IPS DF 4.7 (cell line): ENCODE measurements at regions not wholly inside any gene's neighbourhood (a gene's known extent, or its start where the extent isn't known, plus 50 kb on each side); places are given as distances from the start of the nearest gene placed in this dataset.
A peak's percentile ranks its signal among the peaks of the same experiment; 100 is the strongest.
"Not testable (repeated sequence)": the region's sequence is repeated elsewhere in the genome, so short reads cannot be mapped to it uniquely, and the experiment has no call there.

Experiments used
- DNase-seq: peaks from one replicate; pipeline ENCODE4 v3.0.0-alpha.2; 2013; ENCODE audit warnings: low spot score; ENCODE audit errors: extremely low read depth

DNA sequence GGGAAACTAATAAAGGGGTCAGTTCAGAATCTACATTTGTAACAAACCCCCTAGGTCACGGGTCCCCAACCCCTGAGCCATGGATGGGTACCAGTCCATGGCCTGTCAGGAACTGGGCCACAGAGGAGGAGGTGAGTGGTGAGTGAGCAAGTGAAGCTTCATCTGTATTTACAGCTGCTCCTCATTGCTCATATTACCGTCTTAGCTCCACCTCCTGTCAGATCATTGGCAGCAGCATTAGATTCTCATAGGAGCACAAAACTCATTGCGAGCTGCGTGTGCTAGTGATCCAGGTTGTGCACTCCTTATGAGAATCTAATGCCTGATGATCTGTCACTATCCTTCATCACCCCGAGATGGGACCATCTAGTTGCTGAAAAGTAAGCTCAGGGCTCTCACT is 88.4 kb upstream of the MPP7 start:
- DNase-seq = no peak

DNA sequence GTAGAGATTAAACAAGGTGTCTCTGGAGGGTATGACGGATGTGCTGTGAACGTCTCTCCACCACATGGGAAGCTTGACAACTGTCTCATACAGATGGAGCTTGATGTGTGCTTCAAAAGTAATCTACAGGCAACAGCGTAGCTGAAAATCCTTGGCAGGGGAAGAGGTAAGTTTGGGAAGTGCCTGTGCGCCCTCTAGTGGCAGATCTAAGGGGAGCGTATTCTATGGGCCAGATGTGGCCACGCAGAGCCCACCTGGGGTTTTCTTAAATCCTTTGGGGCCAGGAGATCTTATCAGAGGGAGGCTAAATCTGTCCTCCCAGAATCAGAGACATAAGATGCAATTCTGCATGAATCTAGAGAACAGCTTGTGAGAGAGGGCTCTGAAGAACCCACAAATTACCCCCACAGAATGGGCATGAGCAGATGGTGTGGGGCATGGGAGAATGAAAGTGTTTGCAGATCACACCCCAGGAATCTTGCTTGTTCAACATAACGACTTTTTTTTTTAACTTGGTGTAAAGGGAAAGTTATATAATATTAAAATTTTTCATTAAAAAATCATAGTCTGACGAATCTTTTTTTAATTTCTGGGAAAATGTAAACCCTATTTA is 91.2 kb upstream of the MPP7 start:
- peak; percentile 36 for DNase-seq

DNA sequence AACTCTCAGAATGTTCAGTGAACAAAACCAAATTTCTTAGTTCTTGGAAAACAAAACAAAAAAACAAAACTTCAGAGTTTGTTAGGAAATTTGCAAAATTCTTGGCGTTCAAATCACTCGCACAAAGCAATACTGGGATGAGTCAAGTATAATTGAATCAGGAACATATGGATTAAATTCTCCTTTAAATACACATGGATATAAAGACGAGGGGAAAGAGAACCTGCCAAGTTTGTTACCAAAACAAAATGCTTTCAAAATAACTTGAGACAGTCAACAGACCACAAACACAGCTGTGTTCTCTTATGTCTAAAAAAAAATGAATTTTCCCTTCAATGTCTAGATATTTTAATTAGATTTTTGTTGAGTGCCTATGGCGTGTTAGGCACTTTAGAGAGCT is 93.5 kb upstream of the MPP7 start:
- DNase-seq = no peak

DNA sequence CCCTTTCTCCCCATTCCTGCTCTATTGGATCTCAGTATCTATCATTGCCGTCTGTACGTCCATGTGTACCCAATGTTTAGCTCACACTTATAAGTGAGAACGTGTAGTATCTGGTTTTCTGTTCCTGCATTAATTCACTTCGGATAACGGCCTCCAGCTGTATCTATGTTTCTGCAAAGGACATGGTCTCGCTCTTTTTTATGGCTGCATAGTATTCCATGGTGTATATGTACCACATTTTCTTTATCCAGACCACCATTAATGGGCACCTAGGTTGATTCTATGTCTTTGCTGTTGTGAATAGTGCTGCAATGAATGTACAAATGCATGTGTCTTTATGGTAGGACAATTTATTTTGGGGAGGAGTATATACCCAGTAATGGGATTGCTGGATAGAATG is 94.4 kb upstream of the MPP7 start:
- no peak for DNase-seq

DNA sequence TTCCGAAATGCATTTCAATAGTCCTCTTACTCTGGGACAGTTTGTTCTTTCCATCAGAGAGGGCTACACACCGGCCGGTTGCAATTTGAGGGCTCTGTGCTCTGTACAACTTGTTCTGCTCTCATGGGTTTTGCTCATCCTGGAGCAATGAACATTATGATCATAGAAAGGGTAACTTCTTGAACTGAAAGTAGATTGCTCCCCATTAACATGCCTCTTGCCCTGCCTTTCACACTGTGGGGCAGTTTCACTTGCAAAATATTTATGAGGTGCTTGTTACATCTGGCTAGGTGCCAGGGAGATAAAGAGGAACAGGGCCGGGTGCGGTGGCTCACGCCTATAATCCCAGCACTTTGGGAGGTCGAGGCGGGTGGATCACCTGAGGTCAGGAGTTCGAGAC is 97.3 kb upstream of the MPP7 start:
- DNase-seq = no peak

DNA sequence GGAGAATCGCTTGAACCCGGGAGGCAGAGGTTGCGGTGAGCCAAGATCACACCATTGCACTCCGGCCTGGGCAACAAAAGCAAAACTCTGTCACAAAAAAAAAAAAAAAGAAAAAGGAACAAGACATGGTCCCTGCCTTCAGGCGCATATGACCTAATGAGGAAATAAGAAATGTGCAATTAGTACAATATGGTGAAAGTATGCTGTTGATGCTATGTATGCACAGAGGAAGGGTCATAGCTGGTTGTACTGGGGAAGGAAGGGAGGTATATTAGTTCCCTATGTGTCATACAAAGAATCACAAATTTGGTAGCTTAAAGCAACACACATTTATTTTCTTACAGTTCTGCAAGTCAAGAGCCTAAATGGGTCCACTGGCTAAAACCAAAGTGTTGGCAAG is 97.8 kb upstream of the MPP7 start:
- no peak for DNase-seq

DNA sequence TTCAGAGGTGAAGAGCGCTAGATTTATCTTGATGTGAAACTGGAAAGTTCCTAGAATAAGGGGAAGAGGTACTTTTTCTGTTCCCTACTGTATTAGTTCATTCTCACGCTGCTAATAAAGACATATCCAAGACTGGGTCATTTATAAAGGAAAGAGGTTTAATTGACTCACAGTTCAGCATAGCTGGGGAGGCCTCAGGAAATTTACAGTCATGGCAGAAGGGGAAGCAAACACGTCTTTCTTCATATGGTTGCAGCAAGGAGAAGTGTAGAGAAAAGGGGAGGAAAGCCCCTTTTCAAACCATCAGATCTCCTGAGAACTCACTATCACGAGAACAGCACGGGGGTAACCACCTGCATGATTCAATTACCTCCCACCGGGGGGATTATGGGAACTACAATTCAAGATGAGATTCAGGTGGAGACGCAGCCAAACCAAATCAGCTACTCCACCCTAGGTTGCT is 99.8 kb upstream of the MPP7 start:
- DNase-seq = not testable (repeated sequence)

DNA sequence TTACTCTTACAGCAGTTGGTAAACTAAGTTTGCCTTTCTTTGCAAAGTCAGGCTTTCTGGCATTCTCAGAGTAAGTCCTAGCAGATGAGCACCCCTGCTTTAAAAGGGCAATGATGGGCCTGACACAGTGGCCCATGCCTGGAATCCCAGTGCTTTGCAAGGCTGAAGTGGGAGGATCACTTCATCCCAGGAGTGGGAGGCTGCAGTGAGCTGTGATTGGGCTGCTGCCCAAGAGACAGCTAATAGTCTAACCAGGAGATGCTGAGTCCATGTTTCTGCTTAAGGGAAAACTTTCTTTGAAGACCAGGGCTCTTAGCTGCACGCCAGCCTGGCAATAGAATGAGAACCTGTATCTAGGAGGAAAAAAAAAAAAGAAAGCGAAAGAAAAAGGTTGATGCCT is 100.2 kb upstream of the MPP7 start:
- DNase-seq = no peak

DNA sequence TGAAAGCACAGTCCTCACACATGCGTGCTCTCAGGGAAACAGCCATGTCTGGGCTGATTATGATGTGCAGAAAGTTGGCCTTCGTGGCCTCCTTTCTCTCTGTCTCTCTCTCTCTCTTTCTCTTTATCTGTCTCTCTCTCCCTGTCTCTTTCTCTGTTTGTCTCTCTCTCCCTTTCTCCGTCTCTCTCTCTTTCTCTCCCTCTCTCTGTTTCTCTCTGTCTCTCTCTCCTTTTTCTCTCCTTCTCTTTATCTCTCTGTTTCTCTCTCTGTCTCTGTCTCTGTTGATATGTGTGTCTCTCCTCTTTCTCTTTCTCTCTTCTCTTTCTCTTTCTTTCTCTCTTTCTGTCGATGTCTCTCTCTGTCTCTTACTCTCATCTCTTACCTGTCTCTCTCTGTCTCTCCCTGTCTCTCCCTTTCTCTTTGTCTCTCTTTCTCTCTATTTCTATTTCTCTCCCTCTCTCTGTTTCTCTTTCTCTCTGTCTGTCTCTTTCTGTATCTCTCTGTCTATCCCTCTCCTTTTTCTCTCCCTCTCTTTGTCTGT is 105.4 kb upstream of the MPP7 start:
- DNase-seq = no peak

DNA sequence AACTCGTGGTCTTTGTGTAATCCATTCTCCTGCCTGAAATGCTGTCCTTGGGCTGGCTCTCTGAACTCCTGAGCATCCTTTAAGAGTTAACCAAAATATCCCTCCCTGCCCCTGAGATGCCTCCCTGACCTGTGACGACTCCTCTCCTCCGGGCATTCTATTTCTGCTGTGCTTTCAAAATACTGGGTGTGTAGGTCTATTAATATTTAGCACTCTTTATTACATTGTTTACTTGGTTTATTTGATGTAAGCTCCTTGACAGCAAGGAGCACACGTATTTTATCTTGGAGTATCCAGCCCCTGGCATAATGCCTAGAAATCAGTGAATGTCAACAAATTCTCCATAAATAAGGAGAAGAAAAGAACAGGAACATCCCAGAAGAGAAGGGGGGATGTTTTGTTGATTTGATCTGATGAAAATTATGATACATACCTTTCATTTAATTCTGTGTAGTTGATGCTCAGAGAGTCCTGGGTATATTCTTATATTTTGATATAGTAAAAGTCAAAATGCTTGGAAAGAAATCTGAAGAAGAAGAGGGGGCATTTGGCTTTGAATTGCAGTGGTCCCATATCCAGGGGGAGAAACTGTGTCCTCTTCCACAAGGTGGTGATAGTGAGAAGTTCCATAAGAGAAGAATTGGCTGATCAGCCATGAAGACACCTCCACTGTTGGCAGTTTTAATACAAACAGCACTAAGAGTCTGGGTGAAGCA is 107.7 kb upstream of the MPP7 start:
- no peak for DNase-seq

DNA sequence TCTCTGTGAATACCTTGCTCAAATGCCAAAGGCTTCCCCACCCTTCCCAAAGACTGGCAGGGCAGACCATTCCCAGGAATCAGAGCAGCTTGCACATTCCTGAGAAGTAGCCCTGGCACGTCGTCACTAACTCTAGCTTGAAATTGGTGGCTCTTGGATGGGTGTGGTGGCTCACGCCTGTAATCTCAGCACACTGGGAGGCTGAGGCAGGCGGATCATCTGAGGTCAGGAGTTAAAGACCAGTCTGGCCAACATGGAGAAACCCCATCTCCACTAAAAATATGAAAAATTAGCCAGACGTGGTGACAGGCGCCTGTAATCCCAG is 108.2 kb upstream of the MPP7 start:
- DNase-seq = no peak

DNA sequence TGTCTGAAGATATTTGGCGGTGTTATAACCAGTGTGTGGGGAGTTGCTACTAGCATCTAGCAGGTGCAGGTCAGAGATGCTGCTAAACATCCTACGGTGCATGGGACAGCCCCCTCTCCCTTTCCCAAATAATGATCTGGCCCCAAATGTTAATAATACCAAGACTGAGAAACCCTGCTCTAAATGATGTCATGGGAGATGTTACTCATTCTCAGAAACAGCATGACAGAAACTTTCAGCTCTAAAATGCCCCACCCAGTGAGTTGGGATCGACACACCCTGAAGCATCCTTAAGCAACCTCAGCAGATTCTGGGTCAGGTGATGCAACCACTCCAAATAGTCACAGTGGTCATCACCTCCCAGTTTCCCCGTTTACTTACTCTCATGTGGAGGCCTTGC is 108.8 kb upstream of the MPP7 start:
- no peak for DNase-seq

DNA sequence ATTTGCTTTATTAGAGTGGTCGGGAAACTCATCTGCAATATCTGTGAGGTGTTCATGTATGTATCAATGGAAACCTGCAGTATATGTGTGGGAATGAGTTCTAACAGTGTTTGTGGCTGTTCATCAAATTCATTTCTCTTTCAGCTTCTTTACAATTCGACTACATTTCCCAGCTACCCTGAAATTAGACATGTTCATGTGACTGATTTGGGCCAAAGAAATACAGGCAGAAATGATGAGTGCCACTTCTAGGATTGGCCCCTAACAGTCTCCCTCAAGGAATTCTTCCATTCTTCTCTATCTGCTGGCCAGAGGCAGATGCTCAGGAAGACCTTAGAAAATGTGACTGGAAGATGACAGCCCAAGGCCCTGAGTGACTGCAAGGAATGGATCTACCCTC is 114.8 kb upstream of the WAC start:
- no peak for DNase-seq

DNA sequence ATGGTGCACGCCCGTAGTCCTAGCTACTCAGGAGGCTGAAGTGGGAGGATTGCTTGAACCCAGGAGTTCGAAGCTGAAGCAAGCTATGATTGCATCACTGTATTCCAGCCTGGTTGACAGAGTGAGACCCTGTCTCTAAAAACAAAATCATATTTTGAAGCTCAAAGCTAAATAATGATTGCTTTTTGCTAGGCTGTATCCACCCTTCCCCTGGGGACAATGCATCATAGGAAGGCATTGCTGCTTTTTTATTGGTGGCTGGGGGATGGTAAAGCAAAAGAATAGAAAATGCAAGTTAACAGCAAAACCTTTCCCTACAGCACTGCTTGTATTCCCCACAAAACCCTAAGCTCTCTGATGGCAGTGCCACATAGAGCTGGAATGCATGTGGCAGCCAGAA is 107.5 kb upstream of the WAC start:
- no peak for DNase-seq

DNA sequence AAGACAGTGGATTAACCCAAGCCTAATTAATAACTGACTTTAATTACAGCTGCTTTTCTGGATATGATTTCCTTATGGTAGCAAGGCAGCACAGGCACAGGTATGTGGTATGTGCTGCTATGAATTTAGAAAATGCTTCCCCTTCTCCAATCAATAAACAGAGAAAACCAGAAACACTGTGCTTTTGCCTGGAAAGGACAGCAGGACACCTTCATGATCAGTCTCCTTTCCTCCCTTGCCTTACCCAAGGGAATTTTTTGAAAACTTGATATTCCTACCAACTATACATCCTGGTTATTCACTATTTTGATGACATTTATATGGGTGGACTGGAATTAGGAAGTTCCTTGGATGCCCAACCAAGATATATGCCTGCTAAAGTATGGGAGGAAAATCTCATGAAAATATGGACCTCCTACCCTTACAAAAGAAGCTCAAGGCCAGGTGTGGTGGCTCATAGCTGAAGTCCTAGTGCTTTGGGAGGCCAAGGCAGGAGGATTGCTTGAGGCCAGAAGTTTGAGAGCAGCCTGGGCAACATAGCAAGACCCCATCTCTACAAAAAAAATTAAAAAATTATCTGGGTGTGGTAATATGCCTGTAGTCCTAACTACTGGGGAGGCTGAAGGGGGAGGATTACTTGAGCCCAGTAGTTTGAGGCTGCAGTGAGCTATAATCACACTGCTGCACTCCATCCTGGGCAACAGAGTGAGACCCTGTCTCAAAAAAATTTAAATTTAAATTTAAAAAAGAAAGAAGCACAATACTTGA is 106.3 kb upstream of the WAC start:
- no peak for DNase-seq

DNA sequence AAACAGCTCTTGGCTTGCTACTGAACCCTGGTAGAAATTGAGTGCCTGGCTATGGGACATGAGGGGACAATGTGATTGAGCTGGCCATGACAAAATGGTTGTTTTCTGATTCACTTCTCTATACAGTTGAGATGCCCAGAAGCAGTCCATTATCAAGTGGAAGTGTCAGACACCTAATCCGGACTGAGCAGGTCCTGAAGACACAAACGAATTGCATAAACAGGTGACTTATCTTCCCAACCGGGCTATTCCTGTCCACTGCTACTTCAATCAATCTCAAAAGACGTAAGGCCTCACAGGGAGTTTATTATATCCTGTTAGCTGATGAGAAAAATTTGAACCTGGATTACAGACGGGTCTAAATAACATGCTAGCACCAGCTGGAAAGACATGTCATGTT is 105.5 kb upstream of the WAC start:
- DNase-seq = no peak

DNA sequence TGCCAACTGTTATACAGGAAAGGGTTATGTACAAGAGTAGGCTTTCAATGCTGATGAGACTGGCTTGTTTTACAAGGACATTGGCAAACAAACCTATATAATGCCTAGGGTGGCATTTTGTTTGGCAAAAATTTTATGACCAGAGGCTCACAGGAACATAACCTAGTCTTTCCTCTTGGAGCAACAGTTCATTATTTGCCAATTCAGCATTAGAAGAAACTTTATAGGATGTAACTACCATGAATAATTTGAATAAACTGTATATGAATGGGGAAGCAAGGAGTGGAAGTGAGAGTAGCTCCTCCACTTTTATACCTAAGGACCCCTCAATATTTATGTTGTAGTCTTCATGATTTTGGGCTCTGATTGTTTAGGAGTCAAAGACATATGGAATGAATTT is 103.9 kb upstream of the WAC start:
- DNase-seq = no peak

DNA sequence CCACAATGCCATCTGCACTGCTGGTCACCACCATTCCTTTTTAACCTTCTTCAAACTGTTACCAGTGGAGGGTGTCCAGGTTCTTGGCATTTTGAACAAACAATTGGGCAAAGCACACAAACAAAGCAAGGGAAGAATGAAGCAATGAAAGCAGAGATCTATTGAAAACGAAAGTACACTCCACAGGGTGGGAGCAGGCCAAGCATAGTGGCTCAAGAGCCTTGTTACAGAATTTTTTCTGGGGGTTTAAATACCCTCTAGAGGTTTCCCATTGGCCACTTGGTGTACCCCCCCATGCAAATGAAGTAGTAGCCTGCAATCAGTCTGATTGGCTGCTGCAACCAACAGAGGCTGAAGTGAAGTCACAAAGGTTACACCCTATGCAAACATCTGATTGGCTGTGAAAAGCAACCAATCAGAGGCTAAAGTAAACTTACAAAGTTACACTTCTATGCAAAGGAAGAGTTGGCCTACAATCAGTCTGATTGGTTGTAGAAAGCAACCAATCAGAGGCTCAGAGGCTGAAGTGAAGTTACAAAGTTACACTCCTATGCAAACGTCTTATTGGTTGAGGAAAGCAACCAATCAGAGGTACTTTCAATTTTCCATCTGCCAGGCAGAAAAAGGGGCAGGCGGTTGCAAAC is 103.2 kb upstream of the WAC start:
- no peak for DNase-seq

DNA sequence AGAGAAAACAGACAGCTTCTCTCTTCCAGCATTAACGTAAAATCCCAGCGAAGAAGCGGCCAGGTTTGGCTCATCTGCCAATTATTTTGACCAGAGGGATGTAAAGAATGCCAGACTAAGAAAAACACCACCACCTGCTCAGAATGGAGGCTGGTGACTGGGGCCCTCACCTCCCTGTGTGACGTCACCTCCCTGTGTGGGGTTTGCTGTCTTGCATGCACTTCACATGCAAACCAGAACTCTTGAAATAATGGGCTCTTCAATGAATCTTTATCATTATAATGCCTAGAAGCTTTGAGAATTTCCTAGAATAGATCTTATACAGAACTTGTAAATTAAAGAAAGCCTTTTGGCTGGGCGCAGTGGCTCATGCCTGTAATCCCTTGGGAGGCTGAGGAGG is 101.8 kb upstream of the WAC start:
- no peak for DNase-seq

DNA sequence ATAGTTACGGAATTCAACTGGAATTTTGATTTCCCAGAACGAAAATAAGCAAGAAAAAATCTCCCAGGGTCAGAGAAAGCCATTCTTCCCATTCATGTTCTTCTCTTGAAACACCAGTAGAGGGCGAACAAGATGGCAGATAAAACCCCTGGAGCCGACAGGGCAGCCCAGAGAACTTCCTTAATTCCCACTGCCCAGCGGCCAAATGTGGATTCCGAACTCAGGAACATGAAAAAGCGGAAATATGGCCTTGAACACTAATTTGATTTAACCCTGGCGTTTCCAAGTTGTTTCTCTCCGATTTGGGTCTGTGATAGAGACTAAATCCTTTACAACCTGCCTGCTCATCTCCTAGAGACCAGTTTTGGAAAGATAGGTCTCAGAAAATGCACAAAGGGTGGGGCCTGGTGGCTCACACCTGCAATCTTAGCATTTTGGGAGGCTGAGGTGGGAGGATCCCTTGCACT is 100.7 kb upstream of the WAC start:
- no peak for DNase-seq

DNA sequence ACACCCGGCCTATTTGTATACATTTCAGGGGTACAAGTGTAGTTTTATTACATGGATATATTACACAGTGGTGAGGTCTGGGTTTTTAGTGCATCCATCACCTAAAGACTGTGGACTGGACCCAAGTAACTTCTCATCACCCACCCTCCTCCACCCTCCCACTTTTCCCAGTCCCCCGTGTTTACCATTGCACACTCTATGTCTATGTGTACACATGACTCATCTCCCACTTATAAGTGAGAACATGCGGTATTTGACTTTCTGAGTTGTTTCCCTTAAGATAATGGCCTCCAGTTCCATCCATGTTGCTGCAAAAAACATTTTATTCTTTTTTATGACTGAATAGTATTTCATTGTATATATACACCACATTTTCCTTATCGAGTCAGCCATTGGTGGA is 98.9 kb upstream of the WAC start:
- DNase-seq = no peak

DNA sequence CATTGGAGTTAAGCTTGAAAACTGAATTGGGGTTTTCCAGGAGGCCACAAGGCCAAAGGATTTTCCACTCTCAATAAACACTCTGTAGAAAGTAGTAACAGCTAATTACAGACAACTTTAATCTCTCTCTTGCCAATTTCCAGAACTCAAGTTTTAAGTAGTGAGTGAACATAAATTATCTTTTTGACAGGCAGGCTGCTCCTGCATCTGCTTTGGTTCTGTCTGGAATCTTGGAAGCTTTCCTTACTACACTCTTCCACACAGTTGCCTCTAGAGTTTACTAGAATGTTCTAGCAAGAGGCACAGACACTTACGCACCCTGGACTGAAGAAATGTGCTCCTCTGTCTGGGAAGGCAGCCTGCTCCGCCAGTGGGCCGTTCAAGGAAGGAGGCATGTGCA is 90.5 kb upstream of the WAC start:
- no peak for DNase-seq
